ENCODE measurements at regions not wholly inside any gene's neighbourhood (a gene's known extent, or its start where the extent isn't known, plus 50 kb on each side); places are given as distances from the start of the nearest gene placed in this dataset.

DNA sequence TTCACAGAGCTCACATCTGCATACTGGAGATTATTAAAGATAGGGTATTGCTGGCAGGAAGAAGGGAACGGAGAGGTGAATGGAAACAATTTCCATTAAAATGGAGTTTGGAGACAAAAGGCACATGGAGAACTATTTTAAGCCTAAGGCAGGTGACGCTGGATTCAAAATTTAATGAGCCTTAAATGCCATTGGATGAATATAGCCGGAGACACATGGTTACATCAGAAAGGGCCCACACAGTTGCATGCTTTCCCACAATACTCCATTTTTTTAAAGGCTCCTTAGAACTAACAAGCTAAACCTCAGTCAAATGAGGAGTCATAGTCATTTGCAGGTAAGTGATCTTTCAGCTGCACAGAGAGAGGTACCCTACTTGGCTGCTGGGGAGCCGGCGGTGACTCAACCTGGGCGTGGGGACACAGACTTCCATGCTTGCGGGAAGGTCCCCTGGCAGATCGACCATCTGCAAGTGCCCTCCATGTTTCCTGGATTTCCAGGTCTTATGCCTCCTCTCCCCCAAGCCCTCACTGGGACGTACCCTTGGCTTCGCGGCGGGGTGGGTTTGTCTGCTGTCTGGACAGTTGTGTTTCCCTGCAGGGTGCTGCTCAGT lies 259.2 kb downstream of the CBLN1 start:
- DNase-seq, result no peak

DNA sequence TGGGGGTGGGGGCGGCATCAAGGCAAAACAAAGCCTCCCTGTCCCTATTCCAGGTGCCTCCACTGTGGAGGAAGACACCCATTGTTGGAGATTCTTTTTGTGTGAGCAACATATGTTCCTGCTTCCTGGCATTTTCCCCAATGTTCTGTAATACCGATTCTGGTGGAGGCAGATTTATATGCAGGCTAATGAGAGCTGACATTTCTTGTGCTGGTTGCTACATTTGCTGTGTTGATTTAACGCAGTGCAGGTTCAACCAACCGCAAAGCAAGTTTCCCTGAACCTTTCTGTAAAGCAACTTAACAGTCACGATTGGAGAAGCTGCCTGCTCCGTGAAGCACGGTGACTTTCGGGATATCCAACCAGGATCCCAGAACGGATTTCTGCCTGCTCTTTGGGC lies 260.5 kb downstream of the CBLN1 start:
- peak; percentile 58 for DNase-seq

DNA sequence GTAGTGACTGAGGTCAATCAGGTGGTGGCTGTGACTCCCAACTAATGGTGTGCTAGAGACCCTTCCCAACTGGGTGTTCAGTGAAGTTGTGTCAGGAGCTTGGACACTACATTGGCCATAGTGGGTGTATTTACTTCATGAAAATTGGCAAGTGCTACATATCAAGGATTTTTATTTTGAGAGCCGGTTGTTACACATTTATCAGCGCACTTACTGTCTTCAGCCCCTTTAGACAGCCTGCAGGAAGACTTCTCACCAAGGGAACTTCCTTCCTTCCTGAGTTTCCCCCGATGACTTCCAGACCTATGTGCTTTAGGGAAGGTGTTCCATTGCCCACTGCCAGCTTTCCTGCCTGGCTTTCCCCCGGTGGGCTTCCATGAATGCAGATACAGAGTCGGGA lies 261.2 kb downstream of the CBLN1 start:
- DNase-seq, result no peak

DNA sequence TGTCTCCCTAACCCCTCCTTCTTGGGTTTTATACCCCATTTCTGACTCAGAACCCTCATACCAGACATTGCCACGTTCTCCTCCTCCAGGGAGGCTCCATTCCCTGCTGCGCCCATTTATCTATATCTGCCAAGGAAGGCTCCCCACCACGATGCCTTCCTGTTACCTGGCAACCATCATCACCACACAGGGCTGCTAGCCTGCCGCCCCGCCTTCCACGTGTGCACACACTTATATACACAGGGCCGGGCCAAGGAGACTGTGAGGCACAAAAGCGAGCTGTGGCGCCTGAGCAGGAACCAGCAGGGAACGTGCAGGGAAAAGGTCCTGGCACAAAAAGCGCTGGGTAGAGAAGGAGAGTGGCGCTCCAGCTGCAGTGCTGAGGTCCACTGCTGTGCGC lies 261.8 kb downstream of the CBLN1 start:
- no peak for DNase-seq

DNA sequence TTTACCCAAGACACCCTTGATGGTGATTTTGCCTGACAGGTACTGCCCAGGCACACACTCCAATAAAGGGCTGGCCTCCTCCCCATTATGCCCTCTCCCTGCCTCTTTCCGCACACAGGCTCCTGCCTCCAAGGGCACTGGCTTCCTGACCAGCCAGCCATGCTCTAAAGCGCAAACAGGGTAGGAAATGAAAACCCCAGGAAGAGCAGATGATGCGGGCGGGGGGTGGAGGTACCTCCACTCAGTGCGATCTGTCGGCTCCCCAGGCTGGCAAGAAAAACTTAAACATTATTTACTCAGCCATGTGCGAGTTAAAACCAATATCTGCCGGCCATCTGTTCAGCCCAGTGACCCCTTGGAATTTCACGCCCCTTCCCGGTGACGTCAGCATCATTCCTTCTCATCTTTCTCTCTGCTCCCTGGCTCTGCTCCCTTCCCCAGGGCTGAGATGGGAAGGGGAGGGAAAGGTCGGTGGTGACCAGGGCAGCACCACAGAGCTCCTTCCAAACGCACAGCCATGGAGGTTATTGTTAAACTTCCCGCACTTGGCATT lies 262.5 kb downstream of the CBLN1 start:
- DNase-seq, result peak; percentile 93

DNA sequence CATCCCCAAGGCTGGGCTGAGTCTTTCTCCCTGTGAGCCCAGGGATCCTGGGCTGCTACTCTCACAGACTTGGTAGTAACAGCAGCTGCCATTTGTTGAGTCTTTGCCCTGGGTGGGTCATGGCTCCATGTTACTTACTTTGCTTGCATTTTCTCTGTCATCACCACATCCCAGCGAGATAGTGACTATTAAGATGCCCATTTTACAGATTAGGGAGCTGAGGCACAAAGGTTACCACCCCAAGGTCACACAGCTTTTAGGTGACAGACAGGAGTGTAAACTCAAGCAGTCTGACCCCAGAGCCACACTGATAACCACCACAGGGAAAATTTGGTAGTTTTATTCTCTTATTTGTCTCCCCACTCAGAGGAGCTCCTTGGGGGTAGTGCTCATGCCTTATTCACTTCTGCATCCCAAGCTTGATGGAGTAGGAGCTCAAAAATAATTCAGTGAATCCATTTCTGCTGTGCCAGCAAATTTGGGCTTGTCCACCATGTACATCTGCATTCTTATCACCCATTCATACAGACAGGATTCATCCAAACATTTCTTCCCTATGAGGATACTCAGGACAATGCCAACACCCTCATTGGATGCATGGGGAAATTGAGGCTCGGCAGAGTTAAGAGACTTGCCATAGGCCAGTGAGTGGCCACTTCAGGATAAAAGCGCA lies 263.2 kb downstream of the CBLN1 start:
- DNase-seq, result no peak

DNA sequence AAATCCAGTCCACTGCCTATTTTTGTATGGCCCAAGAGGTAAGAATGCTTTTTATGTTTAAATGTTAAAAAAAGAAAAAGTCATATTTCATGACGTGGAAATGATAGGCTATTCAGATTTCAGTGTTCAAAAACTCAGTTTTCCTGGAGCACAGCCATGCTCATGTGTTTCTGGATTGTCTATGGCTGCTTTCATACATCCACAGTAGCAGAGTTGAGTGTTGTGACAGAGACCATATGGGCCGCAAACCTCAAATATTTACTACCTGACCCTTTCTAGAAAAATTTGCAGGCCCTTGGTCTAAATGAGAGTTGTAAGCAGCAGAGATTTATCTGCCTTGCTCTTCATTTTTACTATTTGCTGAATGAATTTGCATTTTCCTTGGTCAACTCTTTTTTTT lies 264.1 kb downstream of the CBLN1 start:
- DNase-seq, result no peak

DNA sequence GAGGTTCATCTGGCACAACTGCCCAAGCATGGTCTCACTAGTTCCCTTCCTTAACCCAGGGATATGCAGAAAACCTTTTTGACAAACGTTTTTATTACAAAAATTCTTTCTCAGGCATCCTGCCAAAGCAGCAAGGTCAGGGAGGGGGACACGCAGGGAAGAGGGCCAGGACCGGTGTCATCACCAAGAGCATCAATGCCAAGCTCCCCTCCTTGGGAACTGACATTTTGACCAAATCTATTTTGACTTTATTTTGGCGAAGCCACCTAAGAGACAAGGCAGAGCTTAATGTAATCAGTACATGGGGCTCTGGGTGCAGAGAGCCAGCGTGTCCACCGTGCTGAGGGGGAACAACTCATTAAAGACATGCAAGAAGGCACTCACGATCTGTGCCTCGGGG lies 265.2 kb downstream of the CBLN1 start:
- DNase-seq, result no peak

DNA sequence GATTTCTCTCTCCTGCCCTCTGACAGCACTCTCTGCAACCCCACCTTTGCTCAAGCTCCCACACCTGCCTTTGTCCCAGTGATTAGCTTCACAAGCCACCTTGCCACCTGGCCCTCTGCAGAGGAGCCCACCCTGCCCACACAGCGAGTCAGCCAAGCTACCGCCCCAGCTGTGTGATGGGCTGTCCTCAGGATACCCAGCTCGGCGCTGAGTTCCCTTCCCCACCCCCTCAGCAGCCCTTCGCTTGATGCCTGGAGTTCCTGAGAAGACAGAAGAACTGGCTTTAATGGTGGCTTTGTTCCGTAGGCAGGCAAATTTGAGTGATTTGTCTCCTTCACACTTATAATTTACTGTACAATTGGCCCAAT lies 266.4 kb downstream of the CBLN1 start:
- DNase-seq, result peak; percentile 65

DNA sequence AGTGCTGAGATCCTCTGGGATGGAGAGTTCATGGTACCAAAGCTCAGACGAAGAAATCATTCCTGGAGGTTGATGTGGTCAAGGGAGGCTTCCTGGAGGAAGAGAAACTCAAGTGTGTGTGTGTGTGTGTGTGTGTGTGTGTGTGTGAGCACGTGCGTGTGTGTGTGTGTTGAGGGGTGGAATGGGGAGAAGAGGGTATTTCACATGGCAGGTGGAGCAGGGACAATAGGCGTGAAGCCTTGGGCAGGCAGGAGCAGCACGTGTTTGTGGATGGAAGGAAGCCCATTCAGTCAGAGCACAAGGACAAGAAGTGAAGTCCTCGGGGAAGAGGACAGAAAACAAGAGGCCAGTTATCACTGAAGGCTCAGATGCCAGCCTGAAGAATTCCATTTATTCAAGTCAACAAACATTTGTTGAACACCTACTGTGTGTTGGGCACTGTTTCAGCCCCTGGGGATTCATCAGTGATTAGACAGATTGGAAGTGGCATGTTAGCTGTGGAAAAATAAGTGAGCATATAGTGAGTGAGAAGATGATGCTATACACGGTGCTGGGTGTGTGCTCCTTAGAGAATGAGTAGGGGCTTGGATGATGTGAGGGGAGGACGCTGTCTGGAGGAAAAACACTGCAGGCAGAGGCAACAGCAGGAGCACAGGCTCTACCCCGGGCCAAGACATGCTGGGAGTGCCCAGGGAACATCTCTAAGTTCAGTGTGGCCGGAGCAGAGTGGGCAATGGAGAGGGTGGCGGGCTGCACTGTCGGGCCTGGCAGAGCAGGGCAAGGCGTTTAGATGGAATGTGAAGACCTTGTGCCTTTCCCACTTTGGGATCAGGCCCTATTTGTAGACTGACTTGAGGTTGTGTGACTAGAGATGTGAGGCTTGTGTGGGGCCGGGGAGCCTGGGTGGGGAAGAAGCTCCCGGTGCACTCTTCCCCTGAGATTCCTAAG lies 267.1 kb downstream of the CBLN1 start:
- DNase-seq, result no peak

DNA sequence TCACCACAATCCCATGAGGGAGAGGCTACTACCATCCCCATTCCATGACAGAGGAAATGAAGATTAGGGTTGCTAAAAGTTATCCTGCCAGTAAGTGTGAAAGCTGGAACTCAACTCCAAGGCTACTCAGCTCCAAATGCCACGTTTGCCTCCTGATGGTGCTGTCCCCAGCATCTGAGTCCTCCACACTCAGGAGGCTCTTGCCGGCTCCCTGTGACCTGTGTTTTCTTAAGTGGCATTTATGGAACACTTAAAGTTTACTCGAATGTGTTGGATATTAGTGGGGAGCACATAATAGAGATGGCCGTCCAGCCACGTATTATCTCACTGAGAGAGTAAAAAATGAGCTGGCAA lies 267.9 kb downstream of the CBLN1 start:
- no peak for DNase-seq

DNA sequence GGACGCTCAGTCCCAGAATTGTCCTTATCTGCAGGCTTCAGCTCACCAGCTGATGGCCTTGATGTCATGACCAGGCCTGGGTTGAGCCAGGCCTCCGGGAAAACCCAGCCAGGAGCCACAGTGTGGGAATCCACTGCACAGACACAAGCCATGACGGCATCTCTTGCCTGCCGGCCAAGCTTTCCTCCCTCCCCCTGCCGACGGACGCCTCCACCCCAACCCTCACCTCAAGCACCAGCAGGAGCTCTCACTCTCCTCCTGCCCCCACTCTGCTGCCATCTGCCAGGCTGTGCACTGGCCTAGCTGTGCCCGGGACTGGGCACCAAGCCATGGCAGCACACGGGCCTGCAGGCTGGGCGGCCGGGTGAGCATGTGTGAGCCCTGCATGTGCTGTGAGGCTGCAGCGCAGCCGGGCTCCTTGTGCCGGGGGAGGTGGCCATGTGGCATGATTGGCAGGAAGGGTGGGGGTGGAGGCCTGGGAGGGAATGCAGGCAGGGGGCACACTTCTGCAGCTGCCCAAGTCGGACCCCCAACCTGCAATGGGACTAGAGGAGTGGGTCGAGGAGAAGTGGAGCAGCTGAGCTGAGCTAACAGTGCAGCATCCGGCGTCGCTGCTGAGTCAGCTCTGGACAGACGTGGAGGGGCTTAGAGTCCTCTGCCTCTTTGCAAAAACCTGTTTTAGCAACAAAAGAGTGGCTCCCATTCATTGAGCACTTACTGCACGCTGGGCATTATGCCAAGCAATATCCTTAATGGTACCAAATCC lies 268.5 kb downstream of the CBLN1 start:
- DNase-seq, result peak; percentile 60

DNA sequence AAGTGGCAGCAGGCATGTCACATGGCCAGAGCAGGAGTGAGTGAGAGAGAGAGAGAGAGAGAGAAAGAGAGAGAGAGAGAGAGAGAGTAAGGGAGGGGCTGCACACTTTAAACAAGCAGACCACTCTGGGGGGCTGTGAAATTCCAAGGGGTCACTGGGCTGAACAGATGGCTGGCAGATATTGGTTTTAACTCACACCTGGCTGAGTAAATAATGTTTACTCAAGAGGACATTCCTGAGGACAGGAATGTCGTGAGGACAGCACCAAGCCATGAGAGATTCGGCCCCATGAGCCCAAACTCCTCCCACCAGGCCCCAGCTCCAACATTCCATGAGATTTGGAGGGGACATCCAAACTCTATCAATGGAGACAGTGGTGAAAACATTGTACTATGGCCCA lies 269.7 kb downstream of the CBLN1 start:
- no peak for DNase-seq

DNA sequence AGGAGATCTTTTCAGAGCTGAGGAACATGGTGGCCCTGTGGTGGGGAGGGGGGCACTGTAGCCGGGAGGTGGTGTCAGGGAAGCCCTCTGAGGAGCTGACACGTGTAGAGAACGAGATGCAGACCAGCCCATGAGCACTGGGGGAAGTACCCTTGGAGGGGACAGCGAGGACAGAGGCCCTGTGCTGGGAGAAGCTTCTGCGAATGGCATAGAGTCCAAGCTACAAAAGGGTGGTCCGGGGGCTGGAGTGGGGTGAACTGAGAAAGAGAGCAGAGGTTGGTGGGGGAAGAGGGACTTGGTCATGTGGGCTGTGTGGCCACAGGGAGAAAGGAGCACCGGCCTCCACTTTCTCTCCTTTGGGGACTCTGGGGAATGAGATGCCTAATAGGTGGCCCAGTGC lies 270.8 kb downstream of the CBLN1 start:
- no peak for DNase-seq

DNA sequence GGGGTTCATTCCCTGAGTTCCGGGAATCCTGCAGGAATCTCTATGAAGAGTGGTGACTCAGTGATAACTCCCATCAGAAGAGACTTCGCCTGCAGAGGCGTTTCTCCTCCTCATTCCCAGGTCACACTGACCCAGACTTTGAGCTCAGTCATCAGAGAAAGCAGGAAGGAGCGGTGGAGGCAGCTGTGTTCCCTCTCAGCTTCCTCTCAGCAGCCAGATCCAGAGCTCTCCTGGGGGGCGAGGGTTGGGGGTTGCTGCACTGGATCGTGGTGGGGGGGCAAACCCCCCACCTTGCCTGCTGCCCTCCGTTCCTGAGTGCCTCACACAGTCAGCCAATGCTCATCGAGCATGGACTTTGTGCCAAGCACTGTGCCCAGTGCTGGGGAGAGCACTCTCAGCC lies 271.2 kb downstream of the CBLN1 start:
- DNase-seq, result no peak

DNA sequence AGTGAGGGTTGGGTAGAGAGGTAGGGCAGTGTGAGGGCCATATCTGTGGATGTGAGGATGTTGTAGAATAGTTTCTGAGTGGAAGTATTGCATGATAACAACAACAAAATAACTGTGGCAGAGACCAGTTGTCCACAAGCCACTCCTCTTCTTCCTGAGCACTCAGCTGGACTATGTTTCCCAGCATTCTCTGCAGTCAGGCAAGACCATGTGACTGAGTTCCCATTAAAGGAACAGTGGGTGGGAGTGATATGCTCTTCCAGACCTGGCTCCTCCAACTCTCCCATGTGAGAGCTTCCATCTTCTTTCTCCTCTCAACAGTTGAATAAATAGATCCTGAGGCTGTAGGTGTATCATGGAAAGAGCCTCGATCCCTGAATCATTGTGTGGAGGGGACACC lies 272.4 kb downstream of the CBLN1 start:
- no peak for DNase-seq

DNA sequence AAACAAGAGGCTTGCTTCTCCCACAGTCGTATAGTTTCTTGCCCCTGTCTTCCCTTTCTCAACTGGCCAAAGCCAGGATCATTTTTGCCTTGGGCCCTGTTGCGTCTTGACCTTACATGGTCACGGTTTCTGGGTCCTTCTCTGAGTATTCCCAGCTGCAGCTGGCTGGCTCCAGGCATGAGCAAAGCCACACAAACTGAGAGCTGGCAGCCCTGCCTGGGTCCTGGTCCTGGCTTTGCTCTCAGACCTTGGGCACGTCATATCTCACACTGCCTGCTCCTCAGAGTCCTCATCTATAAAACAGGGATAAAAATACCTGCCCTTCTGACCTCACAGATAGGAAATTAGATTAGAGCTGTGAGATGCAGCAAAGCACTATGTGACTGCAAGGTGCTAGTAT lies 277.6 kb downstream of the CBLN1 start:
- no peak for DNase-seq

DNA sequence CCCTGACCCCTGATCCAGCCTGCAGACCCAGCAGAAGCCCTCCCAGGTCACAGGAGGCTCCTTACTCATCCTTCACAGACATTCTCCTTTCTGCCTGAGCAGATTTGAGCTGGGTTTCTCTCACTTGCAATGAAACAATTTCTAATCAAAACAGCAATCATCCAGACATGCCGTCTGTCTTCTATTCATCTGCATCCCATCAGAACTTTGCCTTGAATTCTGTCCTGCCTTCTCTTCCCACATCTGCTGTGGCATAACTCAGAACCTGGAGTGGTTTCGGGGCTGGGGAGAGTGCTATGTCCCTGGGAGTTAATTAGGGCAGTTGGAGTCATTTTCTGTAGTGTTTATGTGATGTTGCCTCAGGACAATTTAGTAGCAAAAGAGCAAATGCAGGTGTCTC lies 278.6 kb downstream of the CBLN1 start:
- no peak for DNase-seq

DNA sequence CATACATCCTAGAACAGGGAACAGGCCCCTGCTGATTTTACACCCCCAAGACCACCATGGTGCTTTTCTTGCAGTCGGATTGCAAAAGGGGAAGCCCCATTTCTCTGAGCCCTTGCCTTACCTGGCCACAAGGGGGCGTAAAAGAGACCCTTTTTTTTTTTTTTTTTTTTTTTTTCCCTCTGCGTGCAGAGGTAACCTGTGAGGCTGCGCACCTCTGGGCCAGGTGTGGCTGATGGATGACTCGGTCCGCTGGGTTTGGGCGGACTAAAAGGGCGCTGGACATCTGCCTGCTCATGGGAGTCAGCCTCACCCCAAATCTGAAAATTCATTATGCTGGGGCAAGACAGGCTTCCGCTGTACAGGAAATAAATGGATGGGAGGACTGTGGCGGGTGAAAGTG lies 281.0 kb downstream of the CBLN1 start:
- DNase-seq, result peak; percentile 27

DNA sequence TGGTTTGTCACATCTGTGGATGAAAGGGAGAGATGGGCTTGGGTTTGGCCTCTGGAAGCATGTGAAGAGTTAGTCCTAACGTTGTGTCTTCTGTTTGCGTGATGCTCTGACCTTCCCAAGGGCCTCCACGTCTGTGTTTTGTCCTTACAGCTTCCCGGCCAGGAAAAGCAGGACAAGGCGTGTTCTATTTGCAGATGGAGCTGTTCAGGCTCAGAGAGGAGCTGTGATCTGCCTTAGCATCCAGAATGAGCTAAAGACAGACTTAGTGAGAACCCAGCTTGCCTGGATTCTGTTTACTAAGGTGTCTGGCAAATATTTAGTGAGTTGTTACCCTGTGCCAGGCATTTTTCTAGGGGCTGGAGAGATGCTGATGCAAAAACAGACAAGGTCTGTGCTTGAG lies 282.1 kb downstream of the CBLN1 start:
- no peak for DNase-seq

DNA sequence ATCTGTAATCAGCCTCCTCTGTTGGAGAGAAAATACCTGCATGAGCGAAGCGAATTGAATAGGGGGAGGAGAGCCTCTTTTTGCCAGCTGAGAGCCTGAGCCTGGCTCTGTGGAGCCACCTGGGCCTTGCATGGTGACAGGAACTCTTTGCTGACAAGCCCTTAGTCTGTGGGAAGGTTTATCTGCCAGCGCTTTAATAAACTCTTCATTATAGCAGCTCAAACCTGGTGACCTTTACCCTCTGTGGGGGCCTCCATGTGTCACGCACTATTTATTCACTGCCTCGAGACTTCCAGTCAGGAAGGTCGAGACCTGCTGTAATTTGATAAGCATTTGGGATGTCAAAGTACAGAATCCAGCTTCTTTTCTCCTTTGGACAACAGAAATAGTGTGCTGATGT lies 282.6 kb downstream of the CBLN1 start:
- DNase-seq, result no peak

DNA sequence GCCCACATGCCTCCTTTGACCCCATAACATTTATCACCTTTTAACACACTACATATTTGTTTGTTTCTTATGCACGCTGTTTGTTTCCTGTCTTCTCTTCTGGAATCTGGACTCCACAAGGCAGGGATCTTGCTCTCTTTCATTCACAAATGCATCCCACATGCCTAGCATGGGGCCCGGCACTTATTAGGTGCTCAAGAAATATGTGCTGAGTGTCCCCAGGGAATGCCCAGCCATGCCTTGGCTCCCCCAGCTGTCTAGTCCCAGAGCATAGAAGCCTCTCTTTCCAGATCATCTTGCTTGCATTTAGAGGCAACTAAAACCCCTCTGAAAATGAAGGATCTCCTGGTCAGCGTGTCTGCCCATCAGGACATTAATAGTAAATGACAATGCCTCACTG lies 283.7 kb downstream of the CBLN1 start:
- DNase-seq, result no peak

DNA sequence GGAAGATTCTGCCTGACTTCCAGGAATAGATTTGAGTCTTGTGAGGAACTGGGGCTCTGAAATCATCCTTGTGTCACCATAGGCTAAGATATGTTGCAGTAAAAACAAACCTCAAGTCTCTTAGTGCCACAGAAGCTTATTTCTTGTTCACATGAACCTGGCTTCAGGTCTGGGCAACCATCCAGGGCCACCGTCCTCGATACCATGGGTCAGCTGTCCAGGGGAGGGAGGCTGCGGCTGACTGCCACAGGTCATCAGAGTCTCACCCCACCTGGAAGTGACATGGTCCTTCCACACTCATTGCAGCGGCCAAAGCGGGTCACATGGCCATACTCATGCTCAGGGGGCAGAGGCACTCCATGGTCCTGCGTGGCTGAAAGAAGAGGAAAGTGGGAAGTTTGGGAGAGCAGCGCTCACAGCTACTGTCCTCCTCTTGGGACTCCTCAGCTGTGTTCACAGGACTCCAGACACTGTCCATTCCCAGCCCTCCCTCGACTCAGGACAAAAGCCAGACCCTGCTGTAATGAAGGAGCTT lies 284.5 kb downstream of the CBLN1 start:
- DNase-seq, result no peak

Data from NCI-H82 (cell line).